Fibroblast of mammary gland (primary cell): ENCODE measurements at regions not wholly inside any gene's neighbourhood (a gene's known extent, or its start where the extent isn't known, plus 50 kb on each side); places are given as distances from the start of the nearest gene placed in this dataset.
A peak's percentile ranks its signal among the peaks of the same experiment; 100 is the strongest.

Source experiments
- DNase-seq: peaks from one replicate; pipeline ENCODE4 v3.0.0-alpha.2; 2010; ENCODE audit warnings: low read depth
- H3K4me3 ChIP-seq: 2 replicates; pipeline ENCODE4 v1.5.1; 2011; ENCODE audit warnings: low read depth, mild to moderate bottlenecking, low read length, moderate library complexity; ENCODE audit not compliant: control insufficient read depth
- TF ChIP-seq, protein P1 (sequence below): conservative IDR thresholded peaks from 2 replicates; pipeline ENCODE4 v1.5.1; 2011; ENCODE audit warnings: low read depth, low read length, inconsistent platforms; ENCODE audit not compliant: control insufficient read depth, insufficient read depth

DNA sequence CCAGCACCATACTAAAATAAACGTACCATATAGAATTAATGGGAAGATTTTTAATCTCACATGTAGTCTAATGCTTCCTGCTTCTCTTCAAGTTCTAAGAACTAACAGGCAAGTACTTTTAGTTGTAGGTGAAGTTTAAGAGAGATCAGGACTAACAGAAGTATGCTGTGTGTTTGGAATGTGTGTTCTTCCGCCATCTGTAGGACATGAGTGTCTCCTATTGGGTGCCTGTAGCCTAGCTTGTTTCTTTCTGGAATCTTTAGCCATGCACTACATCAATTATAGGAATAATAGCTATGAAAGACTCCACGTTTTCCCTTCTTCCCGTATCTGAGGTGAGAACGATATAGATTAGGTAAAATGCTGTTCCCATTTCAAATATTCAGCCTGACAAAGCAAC lies 140.2 kb upstream of the AHR start:
- no peak for DNase-seq
- TF ChIP-seq, protein P1, sequence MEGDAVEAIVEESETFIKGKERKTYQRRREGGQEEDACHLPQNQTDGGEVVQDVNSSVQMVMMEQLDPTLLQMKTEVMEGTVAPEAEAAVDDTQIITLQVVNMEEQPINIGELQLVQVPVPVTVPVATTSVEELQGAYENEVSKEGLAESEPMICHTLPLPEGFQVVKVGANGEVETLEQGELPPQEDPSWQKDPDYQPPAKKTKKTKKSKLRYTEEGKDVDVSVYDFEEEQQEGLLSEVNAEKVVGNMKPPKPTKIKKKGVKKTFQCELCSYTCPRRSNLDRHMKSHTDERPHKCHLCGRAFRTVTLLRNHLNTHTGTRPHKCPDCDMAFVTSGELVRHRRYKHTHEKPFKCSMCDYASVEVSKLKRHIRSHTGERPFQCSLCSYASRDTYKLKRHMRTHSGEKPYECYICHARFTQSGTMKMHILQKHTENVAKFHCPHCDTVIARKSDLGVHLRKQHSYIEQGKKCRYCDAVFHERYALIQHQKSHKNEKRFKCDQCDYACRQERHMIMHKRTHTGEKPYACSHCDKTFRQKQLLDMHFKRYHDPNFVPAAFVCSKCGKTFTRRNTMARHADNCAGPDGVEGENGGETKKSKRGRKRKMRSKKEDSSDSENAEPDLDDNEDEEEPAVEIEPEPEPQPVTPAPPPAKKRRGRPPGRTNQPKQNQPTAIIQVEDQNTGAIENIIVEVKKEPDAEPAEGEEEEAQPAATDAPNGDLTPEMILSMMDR = no peak
- no peak overlapping the region for H3K4me3 ChIP-seq

DNA sequence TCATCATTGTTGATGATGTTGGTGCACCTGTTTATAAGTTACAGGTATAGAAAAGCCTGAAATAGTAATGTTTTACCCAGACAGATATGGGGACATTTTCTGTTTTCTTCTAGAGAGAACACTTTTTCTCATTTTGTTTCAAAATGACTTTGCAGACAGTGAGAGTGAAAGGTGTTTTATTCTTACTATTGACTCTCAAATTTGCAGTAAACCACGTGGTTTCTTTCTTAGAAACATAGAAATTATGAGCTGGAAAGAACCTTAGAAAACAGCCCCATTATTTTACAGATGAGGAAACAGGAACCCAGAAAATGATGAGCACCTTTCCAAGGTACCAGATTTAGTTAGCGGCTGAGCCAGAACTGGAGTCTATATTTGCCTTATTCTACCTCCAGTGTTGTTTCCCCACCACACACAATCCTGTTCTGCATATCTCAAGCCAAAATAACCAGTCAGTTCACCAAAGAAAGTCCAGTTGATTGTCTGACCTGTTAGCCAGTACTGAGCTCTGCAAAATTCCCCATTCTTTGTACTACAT lies 138.9 kb upstream of the AHR start:
- H3K4me3 ChIP-seq = no peak overlapping the region
- TF ChIP-seq, protein P1 = no peak
- DNase-seq = no peak

DNA sequence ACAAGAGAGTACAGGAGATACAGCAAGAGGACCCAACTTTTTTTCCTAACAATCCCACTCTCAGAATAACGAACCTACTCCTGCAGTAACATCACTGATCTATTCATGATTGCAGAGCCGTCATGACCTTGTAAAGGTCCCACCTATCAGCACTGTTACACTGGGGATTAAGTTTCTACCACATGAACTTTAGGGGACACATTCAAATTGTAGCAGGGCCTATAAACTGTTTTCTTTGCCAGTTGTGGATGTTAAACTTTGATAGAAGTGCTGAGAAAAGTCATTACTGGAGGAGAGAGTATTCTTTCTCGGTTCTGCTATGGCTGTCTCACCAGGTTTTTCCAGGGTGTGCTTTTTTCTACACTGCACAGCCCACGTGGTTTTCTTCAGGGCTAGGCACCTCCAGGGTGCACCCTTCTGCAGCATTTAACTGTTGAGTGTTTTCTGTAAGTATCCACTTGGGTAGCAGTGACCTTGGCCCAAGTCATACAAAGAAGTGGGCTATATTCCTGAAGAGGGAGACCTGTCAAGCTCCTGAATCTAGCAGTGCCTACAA lies 131.6 kb upstream of the AHR start:
- H3K4me3 ChIP-seq = no peak overlapping the region
- DNase-seq = no peak
- TF ChIP-seq, protein P1 = no peak

DNA sequence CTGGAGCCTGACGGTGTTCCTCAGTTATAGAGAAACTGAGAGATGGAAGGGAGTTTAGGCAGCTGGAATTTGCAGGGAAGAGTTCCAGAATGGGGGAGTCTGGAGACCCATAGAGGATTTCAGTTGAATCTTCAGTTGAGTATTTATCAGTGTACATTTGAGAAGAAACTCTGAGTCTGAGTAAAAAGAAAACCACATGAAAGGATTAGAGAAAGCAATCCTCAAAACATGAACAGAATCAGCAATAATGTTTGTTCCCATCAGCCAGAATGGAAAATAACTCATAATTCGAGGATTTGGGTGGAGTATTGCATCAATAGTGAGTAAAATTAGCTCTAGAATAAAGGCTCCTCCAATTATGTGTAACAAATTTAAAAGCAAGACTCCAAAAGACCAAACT lies 130.0 kb upstream of the AHR start:
- no peak for DNase-seq
- H3K4me3 ChIP-seq = no peak overlapping the region
- TF ChIP-seq, protein P1 = no peak

DNA sequence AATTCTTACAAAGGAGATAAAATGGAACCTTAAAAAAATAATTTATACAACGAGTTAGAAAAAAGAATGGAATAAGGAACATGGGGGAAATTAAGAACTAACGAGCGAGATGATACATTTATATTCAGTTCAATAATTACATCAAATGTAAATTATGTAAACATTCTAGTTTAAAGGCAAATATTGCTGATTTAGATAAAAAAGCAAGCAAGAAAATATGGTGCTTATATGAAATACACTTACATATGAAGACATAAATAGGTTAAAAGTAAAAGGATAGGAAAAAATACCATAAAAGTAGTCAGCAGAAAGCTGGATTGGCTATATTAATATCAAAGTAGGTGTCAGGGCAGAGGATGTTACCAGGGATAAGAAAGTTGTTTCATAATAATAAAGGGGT lies 127.0 kb upstream of the AHR start:
- DNase-seq = no peak
- TF ChIP-seq, protein P1 = no peak
- H3K4me3 ChIP-seq = no peak overlapping the region

DNA sequence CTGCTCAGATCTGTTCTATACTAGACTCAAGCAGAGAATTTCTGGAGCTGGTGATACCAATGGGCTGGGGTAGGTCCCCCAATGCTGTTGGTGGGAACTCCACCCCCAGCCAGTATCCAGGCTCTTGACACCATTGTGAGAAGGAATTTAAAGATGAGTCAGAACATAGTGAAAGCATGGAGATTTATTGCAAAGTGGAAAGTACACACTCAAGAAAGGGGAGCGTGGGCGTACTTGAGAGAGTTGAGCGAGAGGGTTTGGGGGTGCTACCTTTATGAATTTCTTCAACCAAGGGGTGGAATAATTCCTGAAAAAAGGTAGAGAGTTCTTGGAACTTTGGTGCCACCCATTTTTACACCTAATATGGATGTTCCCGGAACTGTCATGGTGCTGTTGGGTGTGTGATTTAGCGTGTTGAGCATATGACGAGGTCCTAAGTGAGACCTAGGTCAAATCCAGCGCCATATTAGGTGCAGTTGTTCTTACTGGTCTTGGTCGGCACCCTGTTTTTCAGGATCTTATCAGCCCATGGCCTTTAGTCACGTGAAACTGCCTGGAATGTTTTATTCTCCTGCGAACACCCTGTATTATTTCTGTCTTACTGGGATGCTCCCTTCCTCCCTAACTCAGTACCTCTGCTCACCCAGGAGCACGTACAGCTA lies 122.0 kb upstream of the AHR start:
- DNase-seq = peak; percentile 10
- TF ChIP-seq, protein P1 = no peak
- H3K4me3 ChIP-seq = no peak overlapping the region

DNA sequence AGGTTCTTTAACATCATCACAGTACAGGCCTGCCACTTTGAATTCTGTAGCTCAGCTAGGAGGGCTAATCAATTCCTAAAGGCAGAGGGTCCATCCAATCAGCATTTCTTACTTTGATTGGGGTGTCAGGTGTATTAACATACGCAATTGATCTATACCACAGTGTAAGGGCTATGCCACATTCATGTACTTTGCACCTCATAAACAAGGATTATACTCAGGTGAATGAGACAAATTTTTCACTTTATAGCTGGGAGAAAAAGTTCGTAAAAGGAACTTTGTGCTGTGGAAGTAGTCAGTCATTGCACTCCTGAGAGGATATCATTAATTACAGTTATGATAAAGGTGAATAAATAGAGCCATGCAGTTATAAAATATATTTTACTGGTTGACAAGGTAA lies 119.9 kb upstream of the AHR start:
- TF ChIP-seq, protein P1 = no peak
- no peak overlapping the region for H3K4me3 ChIP-seq
- no peak for DNase-seq
